Heart left ventricle (tissue), 13 donors: ENCODE measurements at regions not wholly inside any gene's neighbourhood (a gene's known extent, or its start where the extent isn't known, plus 50 kb on each side); places are given as distances from the start of the nearest gene placed in this dataset.

Experiments
- CTCF ChIP-seq, 12 donors: fragments of 200-600 bp; sonication (generic) in 4 of 12; IDR thresholded peaks; one replicate each; pipeline versions ENCODE4 v1.5.0 to v1.8.0; 2018 to 2022; ENCODE audit warnings: antibody characterized with exemption in 12 of 12, mild to moderate bottlenecking in 5 of 12
- POLR2A ChIP-seq, 2 donors: fragments of 450-650 bp; IDR thresholded peaks; one replicate each; pipeline ENCODE4 v1.6.1; 2017; ENCODE audit warnings: antibody characterized with exemption in 2 of 2, mild to moderate bottlenecking in 2 of 2, moderate library complexity in 2 of 2
- donor health status: ischemic (EF 13 %, LVEDD 7.1; RV severe dilation, severe dysfunction).
- donor health status: DM: no; HTN: yes; CAD: no.
- donor health status: DM: no; HTN: no; CAD: no.
- donor health status: ischemic (EF 25% LVEDD 6.9; RV normal size, moderate dysfunction).
- donor health status: ischemic (EF 25% LVEDD 5.7; RV mildly dilated, moderate dysfunction).
- donor health status: ischemic (EF 35%, LVEDD 5.7; RV mildly dilated, moderate dysfunction).
- donor health status: nonischemic (EF 11% LVEDD 7.7; RV severe dilation, severe dysfunction).
- donor health status: DM: yes; HTN: yes; CAD: no.
- donor health status: PGD.
- donor health status: ischemic (EF 29% LVEDD 5.4; RV normal size, mild dysfunction).
- donor health status: nonischemic (EF 23%, LVEDD 6.1; RV moderate dilation, normal function).

- no peak for TF ChIP-seq CTCF (IDR thresholded peaks at IDR 0.05)
- no peak for TF ChIP-seq POLR2A (IDR thresholded peaks at IDR 0.05)
Measured at GRCh38 chr15:35907511-35907910, 361.5 kb upstream of the DPH6 start.
